AG09319 (cell line): ENCODE measurements at regions not wholly inside any gene's neighbourhood (a gene's known extent, or its start where the extent isn't known, plus 50 kb on each side); places are given as distances from the start of the nearest gene placed in this dataset.
A peak's percentile ranks its signal among the peaks of the same experiment; 100 is the strongest.

Experiments used
- DNase-seq: peaks from one replicate; pipeline ENCODE4 v3.0.0-alpha.2; 2010; ENCODE audit warnings: low read depth; ENCODE audit errors: extremely low read depth
- TF ChIP-seq, protein P1 (sequence below): IDR thresholded peaks from 2 replicates; pipeline ENCODE4 v1.5.1; 2011; ENCODE audit warnings: low read depth, mild to moderate bottlenecking, inconsistent platforms, low read length, moderate library complexity

DNA sequence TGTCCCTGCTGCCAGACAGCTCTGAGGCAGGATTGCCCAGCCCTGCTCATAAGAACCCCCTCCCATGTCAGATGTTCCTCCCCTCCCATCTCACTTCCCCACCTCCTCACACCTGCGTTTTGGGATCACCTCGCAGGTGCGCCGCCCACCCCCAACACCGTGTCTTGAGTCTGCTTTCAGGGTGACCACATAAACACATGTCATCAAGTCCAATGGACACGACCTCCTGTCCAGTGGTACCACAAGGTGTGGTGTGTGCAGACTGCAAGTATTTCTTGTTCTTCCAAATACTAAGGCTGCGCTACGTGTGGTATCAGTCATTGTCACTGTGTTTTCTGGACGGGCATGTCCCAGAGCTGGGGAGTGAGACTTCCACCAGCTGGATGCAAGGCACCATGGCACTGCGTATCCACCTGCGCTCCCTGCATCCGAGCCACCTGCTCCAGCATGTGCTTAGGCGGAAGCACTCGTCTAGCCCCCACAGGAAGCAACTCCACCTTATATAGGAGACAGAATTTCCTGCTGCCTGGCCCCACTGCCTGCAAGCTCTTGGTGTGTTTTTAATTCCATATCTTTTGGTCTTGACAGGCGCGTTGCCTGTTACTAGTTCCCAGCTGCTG, 119.7 kb upstream of the NXT1 start:
- TF ChIP-seq, protein P1, sequence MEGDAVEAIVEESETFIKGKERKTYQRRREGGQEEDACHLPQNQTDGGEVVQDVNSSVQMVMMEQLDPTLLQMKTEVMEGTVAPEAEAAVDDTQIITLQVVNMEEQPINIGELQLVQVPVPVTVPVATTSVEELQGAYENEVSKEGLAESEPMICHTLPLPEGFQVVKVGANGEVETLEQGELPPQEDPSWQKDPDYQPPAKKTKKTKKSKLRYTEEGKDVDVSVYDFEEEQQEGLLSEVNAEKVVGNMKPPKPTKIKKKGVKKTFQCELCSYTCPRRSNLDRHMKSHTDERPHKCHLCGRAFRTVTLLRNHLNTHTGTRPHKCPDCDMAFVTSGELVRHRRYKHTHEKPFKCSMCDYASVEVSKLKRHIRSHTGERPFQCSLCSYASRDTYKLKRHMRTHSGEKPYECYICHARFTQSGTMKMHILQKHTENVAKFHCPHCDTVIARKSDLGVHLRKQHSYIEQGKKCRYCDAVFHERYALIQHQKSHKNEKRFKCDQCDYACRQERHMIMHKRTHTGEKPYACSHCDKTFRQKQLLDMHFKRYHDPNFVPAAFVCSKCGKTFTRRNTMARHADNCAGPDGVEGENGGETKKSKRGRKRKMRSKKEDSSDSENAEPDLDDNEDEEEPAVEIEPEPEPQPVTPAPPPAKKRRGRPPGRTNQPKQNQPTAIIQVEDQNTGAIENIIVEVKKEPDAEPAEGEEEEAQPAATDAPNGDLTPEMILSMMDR: no peak
- DNase-seq: no peak

DNA sequence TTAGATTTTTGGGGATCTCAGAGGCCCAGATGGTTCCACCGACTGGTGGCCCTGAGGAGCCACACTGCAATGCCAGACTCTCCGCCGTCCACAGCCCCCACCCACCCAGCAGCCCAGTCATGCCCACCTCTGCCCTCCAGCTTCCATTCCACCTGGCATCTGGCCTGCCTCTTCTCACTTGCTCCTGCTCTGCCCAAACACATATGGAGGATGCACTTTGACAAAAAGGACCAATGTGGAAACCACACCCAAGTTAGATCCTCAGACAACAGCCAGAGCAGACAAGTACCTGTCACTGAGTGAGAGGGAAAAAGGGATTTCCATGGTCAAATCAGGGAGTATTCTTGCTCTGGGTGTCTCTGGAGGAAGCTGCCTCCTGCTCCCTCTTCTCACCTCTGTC, 120.6 kb upstream of the NXT1 start:
- DNase-seq: no peak
- TF ChIP-seq, protein P1: no peak

DNA sequence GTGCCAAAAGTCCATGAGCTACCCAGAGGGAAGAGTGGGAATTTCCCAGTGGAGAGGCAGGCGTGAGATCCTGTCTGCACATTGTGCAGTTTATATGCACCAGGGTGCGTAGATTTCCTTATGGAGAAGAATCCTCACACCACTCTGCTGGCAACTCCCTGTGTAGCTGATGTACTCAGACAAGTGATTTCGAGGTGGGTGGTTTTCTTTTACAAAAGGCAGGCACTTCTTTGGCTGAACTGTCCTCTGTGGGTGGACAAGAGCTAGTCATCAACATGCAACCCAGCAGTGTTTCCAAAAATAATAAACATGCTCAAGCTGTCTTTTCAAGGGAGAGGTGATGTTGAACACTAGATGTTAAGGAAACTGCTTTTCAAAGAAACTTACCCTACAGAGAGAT, 121.7 kb upstream of the NXT1 start:
- TF ChIP-seq, protein P1: no peak
- DNase-seq: peak; percentile 55

DNA sequence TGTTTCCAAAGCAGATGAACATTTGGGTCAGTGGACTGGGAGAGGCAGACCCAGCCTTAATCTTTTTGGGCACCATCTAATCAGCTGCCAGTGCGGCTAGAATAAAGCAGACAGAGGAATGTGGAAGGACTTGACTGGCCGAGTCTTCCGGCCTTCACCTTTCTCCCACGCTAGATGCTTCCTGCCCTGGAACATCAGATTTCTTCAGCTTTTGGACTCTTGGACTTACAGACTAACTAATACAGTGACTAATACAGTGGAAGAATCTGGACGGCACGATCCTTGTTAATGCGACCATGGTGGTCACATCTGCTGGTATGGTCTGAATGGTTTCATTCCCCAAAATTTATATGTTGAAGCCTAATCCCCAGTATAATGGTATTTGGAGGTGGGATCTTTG, 122.6 kb upstream of the NXT1 start:
- TF ChIP-seq, protein P1: no peak
- no peak for DNase-seq

DNA sequence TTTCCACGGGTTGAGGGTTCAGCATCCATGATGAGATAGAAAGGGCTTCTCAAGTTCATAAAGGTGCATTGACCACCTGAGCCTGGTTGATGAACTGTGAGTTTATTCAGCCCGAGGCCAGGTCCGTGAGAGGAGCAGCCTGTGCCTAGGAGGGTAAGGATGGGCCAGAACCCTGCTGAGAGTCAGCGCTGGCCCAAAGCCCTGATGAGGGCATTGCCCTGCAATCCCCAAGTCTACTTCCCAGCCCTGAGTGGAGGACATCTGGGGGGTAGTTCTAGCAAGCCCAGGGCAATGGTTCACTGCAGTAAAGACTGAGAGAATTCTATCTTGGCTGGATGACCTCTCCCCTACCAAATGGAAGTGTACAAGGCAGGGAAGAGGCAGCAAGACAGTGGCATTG, 123.3 kb upstream of the NXT1 start:
- TF ChIP-seq, protein P1: no peak
- no peak for DNase-seq

DNA sequence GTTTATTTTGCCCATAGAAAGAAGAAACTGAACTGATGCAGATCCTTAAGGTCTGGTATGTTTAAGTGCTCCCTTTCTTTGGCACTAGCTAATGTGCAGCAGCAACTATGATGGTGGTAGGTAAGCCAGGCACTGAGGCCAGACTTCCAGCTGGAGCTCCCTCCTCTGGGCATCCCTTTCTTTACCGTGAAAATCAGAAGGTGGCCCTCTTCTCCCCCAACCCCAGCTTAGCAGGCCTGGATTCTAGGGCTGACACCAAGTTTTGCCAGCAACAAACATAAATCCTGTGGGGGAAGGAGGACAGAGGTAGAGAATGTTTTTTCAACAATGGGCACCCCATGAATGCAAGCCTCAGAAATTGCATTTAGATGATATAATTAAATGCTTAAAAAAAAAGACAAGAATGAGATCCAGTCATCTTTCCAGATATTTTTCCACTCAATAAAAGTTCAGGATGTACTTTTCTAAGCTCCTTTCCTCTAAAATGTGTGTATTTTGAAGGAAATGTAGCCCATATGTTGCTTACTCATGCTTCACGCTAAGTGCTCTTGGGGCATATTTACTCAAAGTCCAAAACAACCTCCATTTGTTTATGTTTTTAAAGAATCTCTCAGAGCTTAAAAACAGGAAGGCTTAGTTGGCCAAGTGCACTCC, 123.9 kb upstream of the NXT1 start:
- no peak for DNase-seq
- TF ChIP-seq, protein P1: no peak

DNA sequence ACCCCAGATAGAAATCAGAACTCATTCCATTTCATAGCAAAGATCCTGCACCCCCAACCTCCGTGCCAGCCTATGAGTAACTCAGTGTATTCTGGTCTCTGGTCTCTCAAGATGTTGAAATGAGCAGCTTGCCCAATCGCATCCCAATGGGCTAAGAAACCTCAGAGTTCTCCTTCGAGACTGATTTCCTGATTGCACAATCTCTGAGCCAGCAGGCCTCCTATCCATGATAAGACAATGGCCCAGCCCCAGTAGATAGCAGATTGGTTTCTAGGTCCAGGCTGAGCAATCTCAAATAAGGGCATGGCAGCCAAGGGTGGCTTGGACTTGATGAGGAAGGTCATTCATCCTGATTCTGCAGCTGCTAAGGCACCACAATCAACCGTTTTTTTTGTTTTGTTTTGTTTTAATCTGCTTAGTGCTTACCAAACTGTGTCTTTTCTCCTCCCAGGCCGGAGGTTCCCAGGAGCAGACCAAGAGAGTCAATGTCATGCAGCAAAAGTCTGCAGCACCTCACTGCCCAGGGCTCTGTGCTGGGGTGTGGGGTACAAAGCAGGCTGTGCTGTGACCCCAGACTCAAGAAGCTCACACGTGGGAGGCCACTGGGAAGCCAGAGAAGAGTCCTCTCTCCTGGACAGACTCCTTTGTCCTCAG, 125.1 kb upstream of the NXT1 start:
- peak; percentile 89 for DNase-seq
- TF ChIP-seq, protein P1: no peak; the same call in 1 of the 2 replicates
